ENCODE measurements at regions not wholly inside any gene's neighbourhood (a gene's known extent, or its start where the extent isn't known, plus 50 kb on each side); places are given as distances from the start of the nearest gene placed in this dataset.

- Mint-ChIP-seq H3K9me3 (peaks cover 3% of the 10 kb centered on the region), H3K4me3 (no peak overlapping the region), H3K27me3 (no peaks in the 10 kb centered on the region), H3K27ac (no peak overlapping the region), H3K36me3 (ENCODE audit: low read depth) (no peaks in the 10 kb centered on the region), H3K4me1 (ENCODE audit: low read depth) (no peaks in the 10 kb centered on the region)
- Histone ChIP-seq H3K4me3 (ENCODE audit: low read length) (no peak overlapping the region), H3K27ac (ENCODE audit: low read depth in 1 of 2, low read length in 2 of 2) (no peak overlapping the region), H3K36me3 (ENCODE audit: insufficient read depth, low read length) (no peaks in the 10 kb centered on the region), H3K4me1 (ENCODE audit: insufficient read depth, low read length) (no peaks in the 10 kb centered on the region), H3K27me3 (ENCODE audit: control insufficient read depth in 1 of 2, insufficient read depth in 2 of 2, low read length in 2 of 2) (peaks cover 0 to under 1% of the 10 kb centered on the region in 2 experiments), H3K9me3 (ENCODE audit: control insufficient read depth in 1 of 2, insufficient read depth in 1 of 2, low read length in 2 of 2) (peaks cover 0 to 5% of the 10 kb centered on the region in 2 experiments)
- ATAC-seq (ENCODE audit: poor library complexity) (no peak), DNase-seq (no peak)
- TF ChIP-seq CTCF (IDR thresholded peaks at IDR 0.05): no peak
- CTCF ChIA-PET: no interaction called here
- intact Hi-C loops (cut with DNase I, micrococcal nuclease): no loop called here
- POLR2A ChIA-PET: no interaction called here
Observed at GRCh38 chr14:25411781-25412757, 362.1 kb upstream of the STXBP6 start.

- H3K4me1 ChIP-seq (ENCODE audit: insufficient read depth, low read length): no peaks in the 10 kb centered on the region
- ChIA-PET CTCF (no interaction called here), POLR2A (no interaction called here)
- peak in 2 of 14 experiments; percentile 5 to 6 for DNase-seq
- Mint-ChIP-seq H3K27me3 (no peaks in the 10 kb centered on the region), H3K27ac (no peak overlapping the region), H3K36me3 (ENCODE audit: low read depth) (no peaks in the 10 kb centered on the region), H3K9me3 (peaks cover 3% of the 10 kb centered on the region), H3K4me1 (ENCODE audit: low read depth) (no peaks in the 10 kb centered on the region), H3K4me3 (no peak overlapping the region)
- intact Hi-C loops (cut with DNase I, micrococcal nuclease): no loop called here
- H3K9me3 ChIP-seq (ENCODE audit: control insufficient read depth in 1 of 2, insufficient read depth in 1 of 2, low read length in 2 of 2): peaks cover 0 to 5% of the 10 kb centered on the region in 2 experiments
- H3K27ac ChIP-seq (ENCODE audit: low read depth in 1 of 2, low read length in 2 of 2): no peak overlapping the region
- no peaks in the 10 kb centered on the region for H3K27me3 ChIP-seq (ENCODE audit: control insufficient read depth in 1 of 2, insufficient read depth in 2 of 2, low read length in 2 of 2)
- ATAC-seq (ENCODE audit: poor library complexity): no peak
- no peak for TF ChIP-seq CTCF (IDR thresholded peaks at IDR 0.05)
- no peak overlapping the region for H3K4me3 ChIP-seq (ENCODE audit: low read length)
- H3K36me3 ChIP-seq (ENCODE audit: insufficient read depth, low read length): no peaks in the 10 kb centered on the region
Observed at GRCh38 chr14:25406818-25407217, 356.9 kb upstream of the STXBP6 start.

GRCh38 chr14:25400607-25401206 is 350.8 kb upstream of the STXBP6 start:
- no peak overlapping the region for H3K27ac ChIP-seq (ENCODE audit: low read depth in 1 of 2, low read length in 2 of 2)
- H3K9me3 Mint-ChIP-seq: no peaks in the 10 kb centered on the region
- no peaks in the 10 kb centered on the region for H3K4me1 ChIP-seq (ENCODE audit: insufficient read depth, low read length)
- H3K36me3 ChIP-seq (ENCODE audit: insufficient read depth, low read length): no peaks in the 10 kb centered on the region
- H3K27me3 Mint-ChIP-seq: no peaks in the 10 kb centered on the region
- CTCF ChIA-PET: no interaction called here
- DNase-seq: peak in 3 of 14 experiments; percentile 21 to 28 (median 23)
- POLR2A ChIA-PET: no interaction called here
- no peak overlapping the region for H3K4me3 ChIP-seq (ENCODE audit: low read length)
- H3K4me3 Mint-ChIP-seq: no peak overlapping the region
- intact Hi-C loops (cut with DNase I, micrococcal nuclease): no loop called here
- no peaks in the 10 kb centered on the region for H3K9me3 ChIP-seq (ENCODE audit: control insufficient read depth in 1 of 2, insufficient read depth in 1 of 2, low read length in 2 of 2)
- ATAC-seq (ENCODE audit: poor library complexity): no peak
- TF ChIP-seq CTCF (IDR thresholded peaks at IDR 0.05): peak; percentile 21
- no peaks in the 10 kb centered on the region for H3K36me3 Mint-ChIP-seq (ENCODE audit: low read depth)
- H3K27ac Mint-ChIP-seq: no peak overlapping the region
- H3K27me3 ChIP-seq (ENCODE audit: control insufficient read depth in 1 of 2, insufficient read depth in 2 of 2, low read length in 2 of 2): no peaks in the 10 kb centered on the region
- H3K4me1 Mint-ChIP-seq (ENCODE audit: low read depth): no peaks in the 10 kb centered on the region

Measured in CD4-positive, alpha-beta T cell (primary cell).